Cerebellar cortex (tissue), 1 donor: ENCODE measurements at regions not wholly inside any gene's neighbourhood (a gene's known extent, or its start where the extent isn't known, plus 50 kb on each side); places are given as distances from the start of the nearest gene placed in this dataset.
A peak's percentile ranks its signal among the peaks of the same experiment; 100 is the strongest.
"Not testable (repeated sequence)": the region's sequence is repeated elsewhere in the genome, so short reads cannot be mapped to it uniquely, and the experiment has no call there.

Experiments
- DNase-seq: peaks from one replicate; pipeline ENCODE4 v3.0.0-alpha.2; 2015; ENCODE audit warnings: low spot score

GRCh38 chr19:30682146-30682998 lies 310.2 kb downstream of the ZNF536 start:
- no peak for DNase-seq

DNA sequence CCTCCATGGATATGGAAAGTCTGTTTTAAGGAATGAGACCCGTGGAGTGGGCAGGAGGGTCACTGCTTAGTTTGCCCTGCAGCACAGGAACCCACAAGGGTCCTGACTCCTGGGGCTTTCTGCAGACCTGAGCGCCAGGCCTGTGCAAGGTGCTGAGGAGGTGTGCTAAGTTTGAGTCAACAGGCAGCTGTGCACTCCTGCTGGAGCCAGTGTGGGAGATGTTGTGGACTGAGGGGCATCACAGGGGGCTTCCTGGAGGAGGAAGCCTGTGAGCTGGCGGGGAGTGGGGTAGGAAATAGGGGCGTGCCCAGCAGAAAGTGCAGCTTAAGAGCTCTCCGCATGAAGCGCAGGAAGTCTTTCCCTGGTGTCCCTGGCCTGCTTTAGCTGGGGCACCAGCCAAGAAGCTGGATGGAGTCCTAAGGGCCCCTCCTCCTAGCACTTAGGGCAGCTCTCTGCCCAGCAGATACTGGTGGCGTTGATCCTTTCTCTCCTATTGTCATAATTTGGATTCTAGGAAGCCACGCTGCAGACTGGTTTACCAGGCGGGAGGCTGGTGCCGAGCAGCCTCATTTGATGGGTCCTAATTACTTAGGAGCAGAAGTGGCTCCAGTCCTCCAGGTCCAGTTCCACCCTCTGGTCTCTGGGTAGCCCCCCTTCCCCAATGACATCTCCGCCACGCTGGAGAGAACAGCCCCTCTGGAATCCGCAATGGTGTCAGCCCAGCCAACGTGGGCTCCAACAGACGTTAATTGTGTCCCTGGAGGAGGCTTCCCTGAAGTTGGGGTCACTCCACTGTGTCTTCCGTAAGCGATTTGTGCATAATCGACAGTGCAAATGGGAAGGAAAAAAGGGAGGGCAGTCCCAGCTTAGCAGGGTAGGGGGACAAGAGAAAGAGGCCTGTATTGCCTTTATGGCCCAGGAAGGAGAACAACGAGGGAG lies 309.2 kb downstream of the ZNF536 start:
- DNase-seq, result no peak

DNA sequence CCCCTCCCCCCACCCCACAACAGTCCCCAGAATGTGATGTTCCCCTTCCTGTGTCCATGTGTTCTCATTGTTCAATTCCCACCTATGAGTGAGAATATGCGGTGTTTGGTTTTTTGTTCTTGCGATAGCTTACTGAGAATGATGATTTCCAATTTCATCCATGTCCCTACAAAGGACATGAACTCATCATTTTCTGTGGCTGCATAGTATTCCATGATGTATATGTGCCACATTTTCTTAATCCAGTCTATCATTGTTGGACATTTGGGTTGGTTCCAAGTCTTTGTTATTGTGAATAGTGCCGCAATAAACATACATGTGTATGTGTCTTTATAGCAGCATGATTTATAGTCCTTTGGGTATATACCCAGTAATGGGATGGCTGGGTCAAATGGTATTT lies 308.2 kb downstream of the ZNF536 start:
- not testable (repeated sequence) for DNase-seq

- DNase-seq, result no peak
These were observed 307.6 kb downstream of the ZNF536 start for GRCh38 chr19:30679789-30680188.

- no peak for DNase-seq
These were observed 307.0 kb downstream of the ZNF536 start for GRCh38 chr19:30679153-30679702.

DNA sequence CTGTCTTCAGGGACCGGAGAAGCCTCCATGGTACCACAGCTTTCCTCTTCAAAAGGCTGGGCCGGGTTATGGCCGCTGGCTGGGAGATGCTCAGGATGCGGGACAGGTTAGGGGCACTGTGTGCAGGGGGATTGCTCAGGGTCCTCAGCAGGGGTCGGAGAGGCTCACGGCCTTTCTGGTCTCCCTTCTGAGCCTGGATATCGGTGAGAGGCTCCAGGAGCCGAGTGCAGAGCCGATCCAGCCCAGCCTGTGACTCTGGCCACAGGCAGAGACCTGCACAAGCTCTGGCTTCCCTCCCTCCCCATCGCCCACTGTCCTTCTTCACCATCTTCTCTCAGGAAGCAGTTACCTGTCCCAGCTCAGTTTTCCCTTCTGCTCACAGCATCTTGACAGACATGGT lies 306.0 kb downstream of the ZNF536 start:
- DNase-seq, result no peak

DNA sequence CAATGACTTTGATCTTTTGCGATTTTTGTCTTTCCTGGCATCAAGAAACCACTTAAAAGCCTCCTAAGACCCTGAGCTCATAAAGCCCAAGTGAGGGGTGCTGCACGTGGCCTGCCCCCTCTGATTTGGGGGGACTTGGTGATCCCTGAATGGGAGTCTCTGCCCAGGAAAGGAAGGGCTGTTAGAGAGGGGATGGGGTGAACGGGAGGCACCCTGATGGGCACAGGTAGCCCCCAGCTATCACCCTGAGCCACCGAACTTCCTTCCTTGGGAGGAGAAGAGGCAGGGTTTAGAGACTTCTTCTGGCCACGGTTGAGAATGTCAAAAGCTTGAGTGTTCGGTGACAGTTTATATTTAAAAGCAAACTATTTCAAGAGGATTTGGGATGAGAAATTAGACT lies 305.5 kb downstream of the ZNF536 start:
- no peak for DNase-seq

- DNase-seq, result no peak
These were observed 305.0 kb downstream of the ZNF536 start for GRCh38 chr19:30676990-30677679.

DNA sequence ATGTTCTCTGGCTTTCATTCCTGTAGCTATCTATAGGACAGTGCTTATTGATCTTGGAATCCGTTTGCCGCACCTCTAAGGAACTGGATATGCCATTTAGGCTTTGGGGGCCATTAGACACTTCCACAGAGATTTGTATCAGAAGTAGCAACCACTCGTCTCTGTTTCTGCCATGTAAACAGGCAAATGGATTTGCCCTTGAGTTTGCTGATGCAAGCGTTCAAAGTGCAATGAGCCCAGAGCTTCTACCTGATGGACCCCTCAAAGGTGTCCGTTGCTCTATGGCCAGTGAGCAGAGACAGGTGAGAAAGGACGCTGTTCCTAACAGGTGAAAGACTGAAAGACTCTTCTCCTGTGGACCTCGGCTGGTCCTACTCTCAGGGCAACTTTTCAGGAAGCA lies 302.9 kb downstream of the ZNF536 start:
- DNase-seq, result no peak

DNA sequence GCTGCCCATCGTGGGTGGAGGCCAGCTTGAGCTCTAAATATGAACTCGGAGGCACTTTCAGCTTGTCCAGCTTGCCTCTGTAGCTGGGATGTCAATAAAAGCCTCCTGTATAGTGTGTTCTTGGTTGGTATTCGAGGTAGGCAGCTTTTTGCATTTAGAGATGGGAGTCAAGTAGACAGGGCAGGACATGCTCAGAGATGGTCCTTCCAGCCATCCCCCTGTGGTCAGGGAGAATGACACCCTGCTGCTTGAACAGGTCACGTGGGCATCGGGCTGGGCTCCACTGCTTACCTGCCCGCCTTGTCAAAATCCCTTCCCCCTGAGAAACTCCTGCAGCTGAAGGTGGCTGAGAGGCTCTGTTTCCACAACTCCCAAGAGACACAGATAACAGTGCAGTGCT lies 302.5 kb downstream of the ZNF536 start:
- no peak for DNase-seq

- no peak for DNase-seq
These were observed 301.2 kb downstream of the ZNF536 start for GRCh38 chr19:30673336-30673735.

GRCh38 chr19:30672926-30673325 lies 300.7 kb downstream of the ZNF536 start:
- DNase-seq, result no peak

- DNase-seq, result no peak
These were observed 299.5 kb downstream of the ZNF536 start for GRCh38 chr19:30671622-30672051.

GRCh38 chr19:30671367-30671619 lies 299.1 kb downstream of the ZNF536 start:
- no peak for DNase-seq

DNA sequence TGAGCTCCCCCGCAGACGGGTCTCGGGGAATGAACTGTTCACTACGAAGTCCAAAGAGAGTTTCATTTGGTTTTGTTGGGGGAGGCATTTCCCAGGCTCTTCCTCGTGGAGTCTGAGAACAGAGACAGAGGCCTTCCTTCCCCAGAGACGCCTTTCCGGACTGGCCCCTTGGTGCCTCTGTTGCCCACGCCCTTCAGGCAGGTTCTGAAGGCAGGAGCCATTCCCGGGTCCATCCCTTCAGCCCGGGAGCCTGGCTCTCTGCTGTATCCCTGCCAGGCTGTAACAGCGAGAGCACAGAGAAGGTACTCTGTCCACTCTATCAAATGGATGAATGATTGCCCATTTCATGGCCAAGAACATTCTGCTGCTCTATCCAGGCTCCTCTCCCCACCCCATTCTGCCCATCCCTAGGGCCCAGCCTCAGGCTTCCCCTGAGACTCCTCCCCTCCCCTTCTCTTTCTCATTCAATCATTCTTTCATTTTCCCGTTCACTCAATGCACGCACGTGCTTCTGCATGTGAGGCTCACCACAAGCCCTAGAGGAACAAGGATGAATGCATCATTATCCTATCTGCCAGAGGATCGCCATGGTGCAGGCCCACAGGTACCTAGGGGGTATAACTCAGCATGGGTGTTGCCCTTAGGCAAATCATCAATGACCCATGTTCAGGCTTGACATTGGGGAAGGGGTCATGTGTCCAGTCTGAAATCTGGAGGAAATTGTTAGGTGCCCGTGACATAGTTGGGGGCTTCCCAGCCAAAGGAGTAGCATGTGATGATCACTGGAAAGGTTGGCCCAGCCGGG lies 298.6 kb downstream of the ZNF536 start:
- no peak for DNase-seq

GRCh38 chr19:30670011-30670329 lies 297.8 kb downstream of the ZNF536 start:
- no peak for DNase-seq

DNA sequence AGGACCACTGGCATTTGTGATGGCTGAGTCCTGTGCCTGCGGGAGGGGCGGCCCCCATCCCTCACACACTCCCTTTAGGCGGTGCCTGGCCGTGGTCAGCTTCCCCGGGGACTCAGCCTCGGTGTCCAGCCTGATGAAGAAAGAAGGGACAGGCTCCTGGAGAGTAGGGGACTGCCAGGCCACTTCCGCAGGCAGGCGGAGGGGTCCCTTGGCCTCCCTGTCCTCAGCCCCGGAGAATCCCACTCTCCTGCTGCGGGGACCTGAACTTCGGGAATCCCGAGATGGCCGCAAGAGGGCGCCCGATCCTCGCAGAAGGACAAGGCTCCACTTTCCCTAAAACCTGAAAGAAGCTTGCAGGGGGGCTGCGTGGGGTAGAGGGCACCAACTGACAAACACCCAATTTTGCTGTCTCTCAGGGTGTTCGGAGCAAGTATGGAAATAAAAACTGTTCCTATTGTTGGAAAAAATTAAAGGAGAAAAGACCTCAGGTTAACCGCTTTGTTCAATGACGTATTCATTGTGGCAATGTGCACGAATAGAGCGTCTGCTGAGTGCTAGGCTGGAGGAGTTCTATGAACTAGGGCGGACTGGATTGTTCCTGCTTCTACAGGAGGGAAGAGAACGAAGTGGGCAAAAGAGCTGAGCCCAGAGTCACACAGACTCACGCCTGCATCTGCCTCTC lies 297.3 kb downstream of the ZNF536 start:
- peak; percentile 61 for DNase-seq

- DNase-seq, result no peak
These were observed 296.5 kb downstream of the ZNF536 start for GRCh38 chr19:30668521-30669155.

- no peak for DNase-seq
These were observed 295.6 kb downstream of the ZNF536 start for GRCh38 chr19:30667746-30668145.

DNA sequence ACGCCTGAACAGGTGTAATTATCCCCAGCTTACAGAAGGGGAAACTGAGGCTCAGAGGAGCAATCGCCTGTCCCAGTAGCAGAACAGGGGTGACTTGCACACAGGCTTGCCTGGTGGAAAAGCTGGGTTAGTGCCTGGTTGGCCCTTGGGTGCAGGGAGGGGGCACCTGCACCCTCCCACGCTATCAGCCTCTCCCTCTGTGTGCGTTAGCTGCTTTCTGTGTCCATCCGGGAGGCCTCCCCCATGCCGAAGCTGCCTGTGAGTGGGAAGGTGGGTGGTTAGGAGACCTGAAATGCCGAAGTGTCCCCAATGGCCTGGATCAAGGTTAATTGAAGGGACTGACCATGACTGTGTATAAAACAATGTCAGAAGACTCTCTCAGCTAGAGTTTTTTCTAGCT lies 295.0 kb downstream of the ZNF536 start:
- no peak for DNase-seq
